CD14-positive monocyte (primary cell): ENCODE measurements at regions not wholly inside any gene's neighbourhood (a gene's known extent, or its start where the extent isn't known, plus 50 kb on each side); places are given as distances from the start of the nearest gene placed in this dataset.

Source experiments
- DNase-seq, 3 donors: peaks; one replicate each; pipeline ENCODE4 v3.0.0-alpha.2; 2011 to 2022
- H2AFZ ChIP-seq: 2 replicates; pipeline ENCODE4 v1.6.0; 2012; ENCODE audit warnings: mild to moderate bottlenecking, low read depth, low read length, inconsistent platforms; ENCODE audit not compliant: insufficient read depth, poor library complexity, severe bottlenecking
- H3K27ac ChIP-seq, 2 donors: 1 replicate in 1 of 2; 2 replicates in 1 of 2; pipeline ENCODE4 v1.5.1; 2012 to 2013; ENCODE audit warnings: low read length in 2 of 2, control low read depth in 1 of 2, inconsistent platforms in 1 of 2, low read depth in 1 of 2, mild to moderate bottlenecking in 1 of 2
- H3K27me3 ChIP-seq, 2 donors: one replicate each; pipeline versions ENCODE4 v1.6.0 to v1.6.1; 2011 to 2013; ENCODE audit warnings: low read length in 2 of 2; ENCODE audit not compliant: control insufficient read depth in 2 of 2, insufficient read depth in 2 of 2
- H3K36me3 ChIP-seq, 2 donors: replicated peaks in 1 of 2; 1 replicate in 1 of 2; 2 replicates in 1 of 2; pipeline versions ENCODE4 v1.5.1 to v1.6.1; 2012 to 2013; ENCODE audit warnings: low read length in 2 of 2, control low read depth in 1 of 2, inconsistent platforms in 1 of 2, mild to moderate bottlenecking in 1 of 2; ENCODE audit not compliant: insufficient read depth in 2 of 2, control insufficient read depth in 1 of 2
- H3K4me1 ChIP-seq, 2 donors: 1 replicate in 1 of 2; 2 replicates in 1 of 2; pipeline versions ENCODE4 v1.5.1 to v1.6.1; 2012 to 2013; ENCODE audit warnings: low read length in 2 of 2, control low read depth in 1 of 2, inconsistent platforms in 1 of 2, mild to moderate bottlenecking in 1 of 2, moderate library complexity in 1 of 2; ENCODE audit not compliant: insufficient read depth in 2 of 2, control insufficient read depth in 1 of 2
- H3K4me2 ChIP-seq: replicated peaks from 2 replicates; pipeline ENCODE3; 2012; ENCODE audit warnings: low read length, moderate library complexity, mild to moderate bottlenecking; ENCODE audit not compliant: poor library complexity, severe bottlenecking; ENCODE audit errors: extremely low read depth
- H3K4me3 ChIP-seq, 3 experiments: fragments of 200-600 bp in 1 of 3; sonication (generic) in 1 of 3; replicated peaks in 1 of 3; 1 replicate in 2 of 3; 2 replicates in 1 of 3; pipeline ENCODE4 v1.5.1; 2011 to 2013; ENCODE audit warnings: low read length in 3 of 3, mild to moderate bottlenecking in 3 of 3, control low read depth in 2 of 3, low read depth in 2 of 3, inconsistent platforms in 1 of 3, moderate library complexity in 1 of 3
- H3K79me2 ChIP-seq: 2 replicates; pipeline ENCODE4 v1.6.0; 2012; ENCODE audit warnings: mild to moderate bottlenecking, control low read depth, inconsistent platforms, low read length, moderate library complexity; ENCODE audit not compliant: insufficient read depth
- H3K9ac ChIP-seq: 2 replicates; pipeline ENCODE4 v1.6.0; 2017; ENCODE audit warnings: low read length, mild to moderate bottlenecking; ENCODE audit not compliant: insufficient read depth, poor library complexity, severe bottlenecking
- H3K9me3 ChIP-seq, 2 donors: replicated peaks in 1 of 2; 1 replicate in 1 of 2; 2 replicates in 1 of 2; pipeline versions ENCODE4 v1.5.1 to v1.6.1; 2012 to 2013; ENCODE audit warnings: low read length in 2 of 2, control low read depth in 1 of 2; ENCODE audit not compliant: control insufficient read depth in 1 of 2, insufficient read depth in 1 of 2
- H4K20me1 ChIP-seq: 2 replicates; pipeline ENCODE4 v1.6.0; 2012; ENCODE audit warnings: mild to moderate bottlenecking, low read length, control low read depth, moderate library complexity; ENCODE audit not compliant: insufficient read depth
- H3K27ac Mint-ChIP-seq, 7 donors: one replicate each; pipeline ENCODE4 v1.8.0; 2020; ENCODE audit warnings: mild to moderate bottlenecking in 7 of 7, mixed read lengths in 7 of 7, moderate library complexity in 6 of 7, inconsistent platforms in 2 of 7
- H3K27me3 Mint-ChIP-seq, 3 donors: one replicate each; pipeline ENCODE4 v1.8.0; 2021 to 2022; ENCODE audit warnings: low read depth in 3 of 3, mild to moderate bottlenecking in 3 of 3, mixed read lengths in 3 of 3, moderate library complexity in 3 of 3, inconsistent platforms in 1 of 3
- H3K36me3 Mint-ChIP-seq, 2 donors: one replicate each; pipeline ENCODE4 v1.8.0; 2020; ENCODE audit warnings: mixed read lengths in 2 of 2, inconsistent platforms in 1 of 2, mild to moderate bottlenecking in 1 of 2
- H3K4me1 Mint-ChIP-seq: one replicate; pipeline ENCODE4 v1.8.0; 2020; ENCODE audit warnings: mild to moderate bottlenecking, mixed read lengths
- H3K4me3 Mint-ChIP-seq, 2 donors: one replicate each; pipeline ENCODE4 v1.8.0; 2020; ENCODE audit warnings: mild to moderate bottlenecking in 2 of 2, mixed read lengths in 2 of 2, moderate library complexity in 1 of 2
- H3K9me3 Mint-ChIP-seq, 7 donors: one replicate each; pipeline ENCODE4 v1.8.0; 2020 to 2022; ENCODE audit warnings: mixed read lengths in 7 of 7, mild to moderate bottlenecking in 6 of 7, moderate library complexity in 6 of 7, inconsistent platforms in 2 of 7
- CTCF ChIP-seq: fragments of 200-600 bp; IDR thresholded peaks from one replicate; pipeline ENCODE4 v1.8.0; 2022; ENCODE audit warnings: antibody characterized with exemption, mild to moderate bottlenecking
- WGBS: methylation state at CpG from one replicate; pipeline ENCODE4 v1.1.5; 2013; ENCODE audit warnings: missing lambda C conversion rate; ENCODE audit not compliant: insufficient coverage; 5-methylcytosine and 5-hydroxymethylcytosine counted together
- intact Hi-C, 2 donors: fragments of 100-400 bp; cut with micrococcal nuclease; formaldehyde crosslinking; loops; one replicate each; pipeline versions ENCODE4 v1.15.0 to v1.15.1; 2023

GRCh38 chr7:35495844-35496243 lies 199.1 kb downstream of the HERPUD2 start:
- Histone ChIP-seq H3K4me3 (no peak overlapping the region), H3K4me2 (no peak overlapping the region), H3K27me3 (no peaks in the 10 kb centered on the region), H3K4me1 (peaks cover 0 to 5% of the 10 kb centered on the region in 2 donors), H2AFZ (no peak overlapping the region), H3K9ac (no peak overlapping the region), H3K36me3 (no peaks in the 10 kb centered on the region), H4K20me1 (no peaks in the 10 kb centered on the region), H3K27ac (no peak overlapping the region), H3K79me2 (no peaks in the 10 kb centered on the region), H3K9me3 (no peaks in the 10 kb centered on the region)
- DNase-seq: no peak
- H3K36me3 Mint-ChIP-seq: no peaks in the 10 kb centered on the region
- no peak overlapping the region for H3K4me3 Mint-ChIP-seq
- H3K9me3 Mint-ChIP-seq: peaks cover 2 to 7% (median 5%) of the 10 kb centered on the region in 7 donors
- H3K27ac Mint-ChIP-seq: no peak overlapping the region
- intact Hi-C loops: no loop called here
- peaks cover 14% of the 10 kb centered on the region for H3K4me1 Mint-ChIP-seq
- TF ChIP-seq CTCF: no peak
- H3K27me3 Mint-ChIP-seq: peaks cover 2 to 9% (median 8%) of the 10 kb centered on the region in 3 donors
- no CpG with 5 or more reads among the region's 3 CpGs for WGBS

GRCh38 chr7:35495377-35495776 lies 199.6 kb downstream of the HERPUD2 start:
- Mint-ChIP-seq H3K36me3 (no peaks in the 10 kb centered on the region), H3K27me3 (peaks cover 2 to 9% (median 8%) of the 10 kb centered on the region in 3 donors), H3K4me3 (no peak overlapping the region), H3K27ac (no peak overlapping the region), H3K4me1 (peaks cover 14% of the 10 kb centered on the region), H3K9me3 (peaks cover 2 to 7% (median 5%) of the 10 kb centered on the region in 7 donors)
- H2AFZ ChIP-seq: no peak overlapping the region
- no peak overlapping the region for H3K4me3 ChIP-seq
- no peaks in the 10 kb centered on the region for H4K20me1 ChIP-seq
- H3K9ac ChIP-seq: no peak overlapping the region
- no peak overlapping the region for H3K4me2 ChIP-seq
- intact Hi-C loops: no loop called here
- no peak for DNase-seq
- TF ChIP-seq CTCF: no peak
- no peaks in the 10 kb centered on the region for H3K27me3 ChIP-seq
- H3K4me1 ChIP-seq: peaks cover 0 to 5% of the 10 kb centered on the region in 2 donors
- 100% methylated on average over 1 of the region's 2 CpGs for WGBS
- no peaks in the 10 kb centered on the region for H3K79me2 ChIP-seq
- H3K27ac ChIP-seq: no peak overlapping the region
- H3K9me3 ChIP-seq: no peaks in the 10 kb centered on the region
- no peaks in the 10 kb centered on the region for H3K36me3 ChIP-seq
